HG03432 (cell line): ENCODE measurements at regions not wholly inside any gene's neighbourhood (a gene's known extent, or its start where the extent isn't known, plus 50 kb on each side); places are given as distances from the start of the nearest gene placed in this dataset.

Experiments
- ATAC-seq: cut with Tn5 transposase; IDR thresholded peaks from one replicate; pipeline ENCODE4 v1.9.1; 2021; ENCODE audit warnings: mild to moderate bottlenecking, moderate library complexity; ENCODE audit not compliant: unreplicated experiment

GRCh38 chrX:124981420-124981819, 338.3 kb upstream of the TEX13C start:
- ATAC-seq, result no peak

GRCh38 chrX:124984140-124984813, 335.4 kb upstream of the TEX13C start:
- ATAC-seq, result no peak

- no peak for ATAC-seq
These were observed 333.4 kb upstream of the TEX13C start for GRCh38 chrX:124986284-124986683.

GRCh38 chrX:124993735-124994134, 325.9 kb upstream of the TEX13C start:
- ATAC-seq, result no peak

GRCh38 chrX:124994404-124994803, 325.3 kb upstream of the TEX13C start:
- no peak for ATAC-seq

GRCh38 chrX:125003746-125004446, 315.8 kb upstream of the TEX13C start:
- ATAC-seq, result no peak

- no peak for ATAC-seq
These were observed 314.9 kb upstream of the TEX13C start for GRCh38 chrX:125004799-125005198.

- ATAC-seq, result no peak
These were observed 313.8 kb upstream of the TEX13C start for GRCh38 chrX:125005863-125006262.

- ATAC-seq, result no peak
These were observed 313.0 kb upstream of the TEX13C start for GRCh38 chrX:125006704-125007103.

- ATAC-seq, result no peak
These were observed 307.1 kb upstream of the TEX13C start for GRCh38 chrX:125012585-125012984.

GRCh38 chrX:125029131-125029530, 290.5 kb upstream of the TEX13C start:
- ATAC-seq, result no peak
